GM04503 (cell line): ENCODE measurements at regions not wholly inside any gene's neighbourhood (a gene's known extent, or its start where the extent isn't known, plus 50 kb on each side); places are given as distances from the start of the nearest gene placed in this dataset.
"Not testable (repeated sequence)": the region's sequence is repeated elsewhere in the genome, so short reads cannot be mapped to it uniquely, and the experiment has no call there.

Experiments used
- DNase-seq: peaks from one replicate; pipeline ENCODE4 v3.0.0-alpha.2; 2012; ENCODE audit warnings: low read depth

DNA sequence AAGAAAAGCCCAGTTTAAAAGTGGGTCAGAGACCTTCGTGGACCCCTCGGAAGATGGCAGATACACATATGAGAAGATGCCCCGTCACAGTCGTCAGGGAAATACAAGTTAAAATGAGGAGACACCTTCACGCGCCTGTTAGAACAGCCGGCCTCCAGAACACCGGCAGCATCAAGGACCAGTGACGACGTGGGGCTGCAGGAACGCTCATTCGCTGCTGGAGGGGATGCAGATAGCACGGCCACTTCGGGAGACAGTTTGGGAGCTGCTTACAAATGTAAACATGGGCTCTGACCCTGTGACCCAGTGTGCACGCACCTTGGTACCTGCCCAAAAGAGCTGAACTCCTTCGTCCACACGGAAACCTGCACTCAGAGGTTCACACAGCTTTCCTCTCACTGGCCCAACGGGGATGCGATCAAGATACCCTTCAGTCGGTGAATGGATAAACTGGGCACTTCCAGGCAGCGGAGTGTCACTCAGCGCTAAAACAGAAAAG is 83.7 kb upstream of the CTDP1 start:
- DNase-seq = no peak

DNA sequence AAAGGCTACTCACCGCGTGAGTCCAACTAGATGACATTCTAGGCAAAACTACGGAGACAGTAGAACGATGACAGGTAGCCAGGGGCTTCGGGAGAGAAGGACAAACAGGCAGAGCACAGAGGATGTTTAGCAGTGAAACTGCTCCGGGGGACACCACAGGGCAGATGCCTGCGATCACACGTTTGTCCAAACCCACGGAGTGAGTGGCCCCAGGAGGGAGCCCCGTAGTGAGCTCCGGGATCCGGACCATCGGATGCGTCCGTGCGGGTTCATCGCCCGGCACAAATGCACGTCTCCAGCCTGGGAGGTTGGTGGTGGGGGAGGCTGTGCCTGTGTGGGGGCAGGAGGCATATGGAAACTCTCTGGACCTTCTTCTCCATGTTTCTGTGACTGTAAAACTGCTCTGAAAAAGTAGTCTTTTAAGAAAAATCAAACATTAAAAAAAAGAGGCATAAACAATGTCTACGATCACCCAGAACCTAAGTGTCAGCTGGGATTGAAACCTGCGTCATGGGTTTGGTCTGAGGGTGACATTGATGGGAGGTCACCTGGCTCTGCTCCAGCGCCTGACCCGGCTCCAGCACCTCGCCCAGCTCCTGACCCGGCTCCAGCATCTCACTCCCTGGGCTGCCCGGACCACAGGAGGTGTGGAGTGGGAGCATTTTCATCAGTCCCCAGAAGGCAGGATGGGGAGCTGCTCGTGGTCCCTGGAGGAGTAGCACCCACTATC is 83.0 kb upstream of the CTDP1 start:
- DNase-seq = no peak

DNA sequence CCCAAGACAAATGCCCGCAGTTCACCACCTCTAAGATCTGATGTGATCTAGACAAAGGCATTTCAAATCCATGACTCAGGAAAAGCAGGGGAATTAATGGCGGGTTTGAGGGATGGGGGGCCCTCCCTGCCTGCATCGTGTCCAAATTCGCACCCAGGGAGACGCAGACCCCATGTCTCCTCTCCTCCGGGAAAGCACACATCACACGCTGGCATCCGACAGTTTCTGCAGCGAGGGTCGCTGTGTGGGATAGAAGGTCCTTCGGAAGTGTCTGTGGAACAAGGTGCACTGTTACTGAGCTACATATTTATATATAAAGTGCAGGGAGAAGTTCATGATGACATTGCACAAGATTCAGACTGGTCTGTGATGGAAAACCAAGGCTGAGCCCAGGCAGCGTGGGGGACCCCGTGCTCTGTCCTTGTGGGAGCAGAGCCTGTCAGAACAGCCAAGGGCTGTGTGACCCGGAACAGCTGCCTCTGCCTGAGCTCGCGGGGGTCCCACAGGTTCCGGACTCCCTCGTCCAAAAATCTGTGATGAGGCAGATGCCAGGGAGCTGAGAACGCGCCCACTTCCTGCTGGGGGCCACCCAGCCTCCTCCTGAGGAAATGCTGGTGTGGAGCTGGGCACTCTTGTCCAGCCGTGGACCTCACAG is 82.3 kb upstream of the CTDP1 start:
- no peak for DNase-seq

DNA sequence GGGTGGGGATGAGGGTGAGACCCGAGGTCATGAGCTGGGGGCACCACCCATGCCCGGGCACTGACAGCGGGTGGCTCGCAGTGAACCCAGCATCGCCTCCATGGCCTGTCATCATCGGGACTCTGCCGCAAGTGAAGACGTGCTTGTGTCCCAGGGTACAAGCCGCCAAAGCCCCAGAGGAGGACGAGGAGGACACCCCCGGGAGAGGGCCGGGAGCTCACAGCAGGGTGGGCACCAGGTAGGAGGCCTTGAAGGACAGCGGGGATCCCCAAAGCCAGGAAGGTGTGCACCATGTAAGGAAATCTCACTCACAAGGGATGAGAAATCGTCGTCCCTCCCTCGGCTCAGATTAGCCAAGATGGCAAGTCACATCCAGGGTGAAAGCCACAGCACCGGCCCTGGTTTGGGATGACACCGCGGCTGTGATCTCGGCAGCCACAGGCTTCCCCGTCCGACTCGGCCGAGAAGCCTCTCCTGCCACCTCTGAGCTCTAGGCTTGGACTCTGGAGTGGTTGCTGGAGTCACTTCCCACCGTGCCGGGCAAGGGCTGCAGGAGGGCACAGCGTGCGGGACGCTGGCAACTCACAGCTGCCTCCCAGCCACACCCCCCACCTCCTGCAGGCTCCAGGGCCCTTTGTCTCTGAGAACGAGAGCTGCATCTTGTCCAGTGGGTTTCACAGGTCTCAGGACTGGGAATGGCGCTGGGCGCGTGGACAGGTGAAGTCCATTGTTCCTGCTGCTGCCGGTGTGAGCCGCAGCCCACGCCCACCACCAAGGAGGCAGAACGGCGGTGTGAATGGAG is 81.6 kb upstream of the CTDP1 start:
- no peak for DNase-seq

DNA sequence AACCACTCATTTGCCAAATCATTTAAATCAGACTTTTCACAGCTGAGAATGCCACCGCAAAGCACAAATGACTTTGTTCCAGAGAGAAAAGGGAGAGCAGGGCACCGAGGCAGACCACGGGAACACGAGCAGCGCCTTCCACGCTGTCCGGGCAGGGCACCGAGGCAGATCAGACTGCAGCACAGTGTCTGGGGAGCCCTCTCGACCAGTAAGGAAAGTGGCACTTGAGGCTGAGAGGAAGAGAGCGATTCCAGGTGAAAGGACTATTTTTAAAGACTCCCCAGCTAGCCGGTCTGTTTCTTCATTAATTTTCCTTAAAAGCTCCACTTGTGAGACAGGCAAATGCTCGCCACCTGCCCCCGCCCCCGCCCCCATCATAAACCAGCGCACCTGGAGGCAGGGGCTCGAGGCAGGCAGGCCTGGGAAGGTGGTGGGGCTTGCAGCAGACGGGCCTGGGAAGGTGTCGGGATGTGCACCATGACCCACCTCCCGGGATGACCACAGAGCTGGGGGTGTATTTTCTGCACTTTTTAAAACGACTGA is 80.9 kb upstream of the CTDP1 start:
- DNase-seq = no peak

DNA sequence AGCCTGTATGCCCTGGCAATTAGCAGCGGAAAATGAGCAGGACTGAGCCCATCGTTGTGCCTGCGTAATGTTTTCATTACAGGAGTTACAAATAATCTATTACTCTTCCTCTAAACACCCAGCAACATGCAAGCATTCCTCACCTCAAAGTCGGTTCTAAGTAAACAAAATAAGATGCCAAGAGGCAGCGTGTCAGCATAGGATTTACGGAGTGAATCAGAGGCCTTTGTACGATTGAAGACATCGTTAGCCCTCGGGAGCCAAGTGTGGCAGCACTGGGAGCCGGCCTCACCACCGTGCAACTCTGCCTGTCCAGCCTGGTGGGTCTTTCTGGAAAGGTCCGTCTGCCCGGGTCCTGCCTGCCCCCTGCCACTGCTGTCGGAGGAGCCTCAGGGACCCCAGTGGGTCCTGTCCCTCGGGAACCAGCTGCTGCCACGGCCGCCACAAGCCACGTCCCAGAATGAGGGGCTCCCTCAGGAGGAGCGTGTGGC is 80.1 kb upstream of the CTDP1 start:
- peak; percentile 58 for DNase-seq

DNA sequence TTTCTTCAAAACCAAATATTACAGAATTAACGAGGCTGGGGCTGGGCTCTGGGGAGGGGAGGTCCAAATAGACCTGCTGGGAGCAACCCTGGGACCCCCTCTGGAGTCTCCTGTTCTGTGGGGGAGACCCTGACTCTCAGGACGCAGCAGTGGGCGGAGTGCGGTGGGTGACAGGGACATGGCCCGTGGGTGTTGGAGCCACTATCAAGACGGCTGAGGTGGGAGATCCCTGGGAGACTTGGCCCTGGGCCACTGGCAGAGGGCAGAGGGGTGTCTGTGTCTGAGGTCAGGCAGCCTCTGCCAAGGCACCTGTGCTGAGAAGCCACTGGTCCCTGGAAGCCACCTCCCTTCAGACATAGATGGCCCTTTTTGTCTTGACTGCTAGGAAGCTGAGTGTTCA is 79.5 kb upstream of the CTDP1 start:
- DNase-seq = no peak

DNA sequence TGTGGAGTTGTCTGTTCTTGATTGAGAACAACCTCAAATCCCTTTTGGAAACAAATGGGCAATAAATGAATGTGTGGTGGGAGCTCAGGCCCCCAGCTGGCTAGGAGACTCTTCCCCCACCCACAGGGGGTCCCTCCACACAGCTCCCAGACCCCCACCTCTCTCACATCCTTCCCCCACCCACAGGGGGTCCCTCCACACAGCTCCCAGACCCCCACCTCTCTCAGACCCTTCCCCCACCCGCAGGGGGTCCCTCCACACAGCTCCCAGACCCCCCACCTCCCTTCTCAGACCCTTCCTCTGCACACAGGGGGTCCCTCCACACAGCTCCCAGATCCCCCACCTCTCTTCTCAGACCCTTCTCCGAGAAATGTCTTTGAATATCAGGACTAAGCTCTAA is 79.0 kb upstream of the CTDP1 start:
- no peak for DNase-seq

DNA sequence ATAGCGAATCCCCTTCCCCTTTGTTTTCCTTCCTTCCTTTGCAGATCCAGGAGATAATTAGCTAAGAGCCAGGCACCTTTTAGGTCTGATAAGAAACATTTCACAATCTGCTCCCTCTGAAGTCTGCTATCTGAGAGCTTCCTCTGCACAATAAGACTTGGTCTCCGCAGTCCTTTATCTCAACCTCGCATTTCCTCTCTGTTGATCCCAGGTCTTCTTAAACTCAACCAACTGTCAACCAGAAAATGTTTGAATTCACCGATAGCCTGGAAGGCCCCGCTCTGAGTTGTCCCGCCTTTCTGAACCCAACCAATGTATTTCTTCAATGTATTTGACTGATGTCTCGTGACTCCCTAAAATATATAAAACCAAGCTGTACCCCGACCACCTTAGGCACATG is 78.4 kb upstream of the CTDP1 start:
- no peak for DNase-seq

DNA sequence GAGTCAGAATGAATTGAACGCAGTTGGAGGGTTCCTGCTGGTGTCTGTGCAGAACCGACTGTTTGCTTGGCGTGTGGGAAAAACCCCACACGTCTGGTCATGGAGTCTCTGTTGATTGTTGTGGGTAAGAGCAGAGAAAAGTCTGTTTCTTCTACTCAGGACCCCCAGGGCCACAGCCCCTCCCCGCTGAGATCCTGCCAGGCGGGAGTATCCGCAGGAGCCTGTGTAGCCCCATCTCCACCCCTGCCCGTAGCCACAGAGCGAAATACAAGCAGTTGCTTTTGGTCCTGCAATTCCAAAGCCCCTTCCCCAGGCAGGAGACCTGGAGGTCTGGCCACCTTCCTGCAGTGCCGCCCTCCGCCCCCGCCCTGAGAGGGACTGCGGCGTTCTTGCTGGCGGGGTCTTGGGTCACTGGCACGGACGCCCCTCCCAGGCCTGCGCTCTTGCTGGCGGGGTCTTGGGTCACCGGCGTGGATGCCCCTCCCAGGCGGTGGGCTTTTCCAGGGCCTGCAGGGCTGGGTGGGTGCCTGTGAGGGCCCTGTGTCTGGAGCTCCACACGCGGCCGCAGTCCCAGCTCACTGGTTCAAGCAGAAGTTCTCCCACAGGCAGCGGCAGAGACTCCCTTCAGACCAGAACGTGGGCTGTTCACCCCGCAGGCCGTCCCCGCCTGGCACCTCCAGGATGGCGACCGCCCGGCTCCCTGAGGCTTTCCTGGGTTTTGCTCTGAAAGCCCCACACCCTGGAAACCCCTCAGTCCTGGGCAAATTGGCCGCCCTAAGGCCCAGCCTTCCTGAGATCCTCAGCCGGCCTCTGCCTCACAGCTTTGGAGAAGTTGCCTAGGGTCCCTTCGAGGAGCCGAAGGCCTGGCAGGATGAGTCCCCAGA is 76.0 kb upstream of the CTDP1 start:
- DNase-seq = no peak

DNA sequence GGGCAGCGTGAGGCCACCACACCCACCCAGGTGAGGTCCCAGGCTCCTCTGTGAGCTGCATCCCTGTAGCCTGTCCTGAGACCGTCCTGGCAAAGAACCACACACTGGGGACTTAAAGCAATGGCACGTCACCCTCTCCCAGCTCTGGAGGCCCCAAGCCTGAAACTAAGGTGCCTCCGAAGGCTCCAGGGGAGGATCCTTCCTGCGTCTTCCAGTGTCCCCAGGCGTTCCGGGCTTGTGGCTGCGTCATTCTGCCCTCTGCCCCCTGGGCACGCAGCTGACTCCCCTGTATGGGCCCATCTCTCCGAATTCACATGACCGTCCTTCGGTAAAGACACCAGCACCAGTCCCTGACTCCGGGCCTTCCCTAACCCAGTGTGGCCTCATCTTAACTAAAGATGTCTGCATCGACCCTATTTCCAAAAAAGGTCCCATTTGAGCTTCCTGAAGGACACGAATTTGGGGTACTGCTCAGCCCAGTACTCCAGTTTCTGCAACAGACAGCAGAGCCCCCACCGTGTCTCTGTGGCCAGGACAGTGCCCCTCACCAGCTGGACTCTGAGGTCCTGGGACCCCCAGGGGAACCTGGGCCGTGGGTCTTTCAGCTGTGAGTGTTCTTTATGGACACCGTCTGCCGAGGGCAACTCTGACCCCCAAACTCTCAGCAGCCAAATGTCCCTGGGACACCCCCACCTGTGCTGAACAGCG is 75.2 kb upstream of the CTDP1 start:
- no peak for DNase-seq

DNA sequence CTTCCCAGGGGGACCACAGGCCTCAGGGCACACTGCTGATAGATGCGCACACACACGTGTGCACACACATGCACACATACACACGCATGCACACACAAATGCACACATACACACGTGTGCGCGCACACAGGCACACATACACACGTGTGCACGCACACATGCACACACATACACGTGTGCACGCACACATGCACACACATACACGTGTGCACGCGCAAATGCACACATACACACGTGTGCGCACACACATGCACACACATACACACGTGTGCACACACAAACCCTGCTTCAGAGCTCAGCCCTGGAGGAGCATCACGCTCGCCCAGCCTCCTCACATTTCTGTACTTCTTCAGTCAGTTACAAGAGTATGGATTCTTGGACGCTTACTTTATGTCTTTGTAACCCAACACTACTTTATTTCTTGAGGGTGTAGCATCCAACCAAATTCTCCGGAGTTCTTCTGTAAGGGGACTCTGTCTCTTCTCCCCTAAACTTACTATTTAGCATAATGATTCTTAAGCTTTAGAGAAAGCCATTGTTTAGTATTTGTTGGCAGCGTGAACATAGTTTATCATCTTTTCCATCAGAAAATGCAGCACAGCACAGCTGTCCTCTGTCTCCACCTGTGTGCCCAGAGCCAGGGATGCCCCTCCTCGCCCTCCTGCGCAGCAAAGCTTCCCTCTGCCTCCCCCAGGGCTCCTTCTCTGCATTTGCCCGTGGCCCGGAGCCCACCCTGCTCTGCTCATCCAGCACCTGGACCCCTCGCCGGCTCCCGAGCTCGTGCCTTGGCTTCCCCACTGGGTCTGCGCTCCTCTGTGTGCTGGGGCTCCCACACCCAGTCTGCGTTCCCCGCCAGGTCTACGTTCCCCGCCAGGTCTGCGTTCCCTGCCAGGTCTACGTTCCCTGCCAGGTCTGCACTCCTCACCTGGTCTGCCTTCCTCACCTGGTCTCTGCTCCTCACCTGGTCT is 74.4 kb upstream of the CTDP1 start:
- no peak for DNase-seq

DNA sequence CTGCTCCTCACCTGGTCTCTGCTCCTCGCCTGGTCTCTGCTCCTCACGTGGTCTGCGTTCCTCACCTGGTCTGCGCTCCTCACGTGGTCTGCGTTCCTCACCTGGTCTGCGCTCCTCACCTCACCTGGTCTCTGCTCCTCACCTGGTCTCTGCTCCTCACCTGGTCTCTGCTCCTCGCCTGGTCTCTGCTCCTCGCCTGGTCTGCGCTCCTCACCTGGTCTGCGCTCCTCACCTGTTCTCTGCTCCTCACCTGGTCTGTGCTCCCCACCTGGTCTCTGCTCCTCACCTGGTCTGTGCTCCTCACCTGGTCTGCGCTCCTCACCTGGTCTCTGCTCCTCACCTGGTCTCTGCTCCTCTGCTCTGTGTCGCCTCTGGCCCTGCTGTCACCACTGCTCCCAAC is 73.5 kb upstream of the CTDP1 start:
- not testable (repeated sequence) for DNase-seq

DNA sequence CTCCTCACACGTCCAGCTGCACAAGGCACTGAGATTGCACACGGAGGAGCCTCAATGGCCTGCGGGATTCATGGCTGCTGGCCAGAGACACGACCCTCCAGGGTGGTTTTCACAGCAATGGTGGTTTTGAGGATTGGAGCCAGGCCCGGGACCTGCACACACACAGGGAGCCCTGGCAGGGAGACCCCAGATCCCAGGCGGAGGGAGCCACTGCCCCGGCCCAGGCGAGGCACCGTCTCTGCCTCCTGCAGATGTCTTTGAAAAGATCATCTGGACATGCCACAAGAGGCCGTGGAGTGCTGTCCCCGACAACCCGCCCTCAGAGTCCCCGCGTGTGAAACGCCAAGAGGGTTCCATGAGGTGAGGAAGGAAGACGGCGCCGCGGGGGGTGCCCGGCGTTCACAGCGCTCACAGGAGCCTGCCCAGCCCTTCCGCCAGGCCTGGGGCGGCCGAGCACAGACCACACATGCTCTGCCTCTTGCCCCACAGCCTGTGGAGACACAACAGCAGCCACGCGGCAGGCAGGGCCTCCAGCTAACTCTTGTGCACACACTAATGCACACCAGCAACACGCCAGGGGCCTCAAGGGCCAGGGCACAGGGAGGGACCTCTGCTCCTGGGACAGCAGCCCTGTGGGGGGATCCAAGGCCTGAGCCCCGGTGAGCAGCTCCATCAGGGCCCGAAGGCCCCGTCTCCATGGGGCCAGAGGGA is 72.8 kb upstream of the CTDP1 start:
- DNase-seq = no peak

DNA sequence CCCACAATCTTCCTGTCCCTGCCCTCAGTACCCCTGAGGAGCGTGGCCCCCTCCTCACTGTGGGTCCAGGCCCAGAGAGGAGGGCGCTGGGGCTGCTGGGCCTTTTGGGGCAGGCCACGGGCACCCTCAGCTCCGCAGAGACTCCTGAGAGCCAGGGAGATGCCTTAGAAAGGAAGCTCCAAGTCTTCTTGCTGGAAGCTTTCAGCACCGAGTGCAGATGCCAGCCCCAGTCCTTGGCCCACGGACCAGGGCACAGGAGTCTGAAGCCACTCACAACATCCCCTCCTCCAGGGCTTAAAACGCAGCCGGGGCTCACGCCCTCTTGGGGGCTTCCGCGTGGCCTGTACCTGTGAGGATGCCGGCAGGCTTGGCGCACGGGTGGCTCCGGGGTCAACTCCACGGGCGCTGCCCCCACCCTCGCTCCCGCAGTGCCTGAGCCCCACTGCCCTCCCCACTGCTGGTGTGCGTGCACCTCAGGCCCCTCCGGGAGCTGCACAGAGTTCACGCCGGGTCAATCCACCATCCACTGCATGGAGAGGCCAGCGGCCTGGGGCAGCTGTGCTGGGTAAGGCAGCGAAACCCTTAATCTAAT is 72.1 kb upstream of the CTDP1 start:
- DNase-seq = no peak

DNA sequence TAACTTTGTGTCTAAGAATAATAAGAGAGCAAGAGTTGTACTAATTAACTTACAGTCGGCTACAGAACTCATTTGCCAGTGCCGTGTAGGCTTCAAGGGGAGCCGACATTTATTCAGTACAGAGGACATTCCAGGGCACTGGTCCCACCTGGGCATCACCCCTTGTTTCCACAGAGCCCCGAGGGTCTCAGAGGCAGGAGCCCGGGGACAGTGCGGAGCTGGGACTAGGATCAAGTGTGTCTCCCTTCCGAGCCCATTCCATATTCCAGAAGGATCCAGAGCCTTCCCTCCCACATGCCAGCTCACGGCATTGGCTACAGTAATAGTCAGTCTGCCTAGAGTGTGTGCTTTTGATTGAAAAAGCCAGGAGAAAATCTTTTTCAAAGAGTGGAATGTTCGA is 71.5 kb upstream of the CTDP1 start:
- DNase-seq = no peak

DNA sequence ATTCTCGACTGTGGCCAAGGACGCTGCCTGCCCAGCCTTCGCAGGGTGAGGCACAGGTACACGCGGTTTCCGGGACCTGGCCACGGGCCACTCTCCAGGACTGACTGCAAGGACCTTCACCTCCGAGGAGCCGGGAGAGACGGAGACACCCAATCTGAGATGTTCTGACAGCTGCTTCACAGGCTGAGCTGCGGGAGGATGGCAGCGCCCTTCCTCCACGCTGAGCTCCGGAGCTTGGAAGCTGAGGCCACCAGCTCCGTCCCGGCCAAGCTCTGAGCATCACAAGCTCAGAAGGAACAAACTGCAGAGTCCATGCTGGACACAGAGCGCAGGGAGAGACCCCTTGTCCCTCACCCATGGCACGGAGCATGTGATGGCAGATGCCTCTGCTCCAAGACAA is 71.1 kb upstream of the CTDP1 start:
- DNase-seq = no peak

DNA sequence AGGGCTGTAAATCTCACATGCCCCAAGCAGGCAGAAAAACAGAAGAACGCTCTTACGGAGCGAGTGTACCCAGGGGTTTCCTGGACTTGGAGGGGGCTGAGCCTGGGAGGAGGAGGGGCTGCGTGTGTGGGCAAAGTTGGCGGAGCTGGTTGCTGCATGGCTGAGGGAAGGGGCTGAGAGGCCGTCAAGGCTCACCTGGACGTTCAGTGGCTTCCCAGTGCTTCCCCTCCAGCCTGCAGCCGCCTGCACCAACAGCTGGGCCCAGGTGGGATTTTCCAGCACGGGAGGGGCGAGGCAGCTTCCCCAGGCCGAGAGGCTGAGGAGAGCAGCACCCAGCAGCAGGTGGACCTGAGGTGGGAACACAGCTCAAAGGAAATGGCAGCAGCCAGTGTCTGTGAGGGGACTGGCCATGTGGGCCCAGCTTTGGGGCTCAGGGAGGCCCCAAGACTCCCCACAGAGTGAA is 70.6 kb upstream of the CTDP1 start:
- no peak for DNase-seq
